HG02840 (cell line): ENCODE measurements at regions not wholly inside any gene's neighbourhood (a gene's known extent, or its start where the extent isn't known, plus 50 kb on each side); places are given as distances from the start of the nearest gene placed in this dataset.

ENCODE experiments used
- ATAC-seq: cut with Tn5 transposase; IDR thresholded peaks from one replicate; pipeline ENCODE4 v1.9.1; 2021; ENCODE audit warnings: mild to moderate bottlenecking, moderate library complexity, moderate number of reproducible peaks; ENCODE audit not compliant: unreplicated experiment, low FRiP score

DNA sequence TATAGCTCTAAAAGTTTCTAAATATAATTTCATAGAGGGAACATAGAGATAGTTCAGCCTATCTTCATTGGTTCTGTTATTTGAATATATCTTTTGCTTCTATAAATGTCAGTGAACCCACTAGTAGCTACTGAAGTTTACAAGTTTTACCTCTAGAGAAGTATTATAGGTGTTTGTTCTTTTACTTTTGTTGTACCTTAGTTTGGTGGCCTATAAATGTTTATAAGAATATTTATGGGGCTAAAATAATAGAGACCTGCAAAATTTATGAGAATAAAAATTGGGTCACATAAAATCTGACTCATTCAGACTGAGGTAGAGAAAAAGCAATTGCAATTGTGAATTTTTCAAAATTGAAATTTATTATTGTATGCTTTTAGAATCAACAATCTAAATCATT is 162.6 kb downstream of the SERPINI1 start:
- ATAC-seq, result no peak

DNA sequence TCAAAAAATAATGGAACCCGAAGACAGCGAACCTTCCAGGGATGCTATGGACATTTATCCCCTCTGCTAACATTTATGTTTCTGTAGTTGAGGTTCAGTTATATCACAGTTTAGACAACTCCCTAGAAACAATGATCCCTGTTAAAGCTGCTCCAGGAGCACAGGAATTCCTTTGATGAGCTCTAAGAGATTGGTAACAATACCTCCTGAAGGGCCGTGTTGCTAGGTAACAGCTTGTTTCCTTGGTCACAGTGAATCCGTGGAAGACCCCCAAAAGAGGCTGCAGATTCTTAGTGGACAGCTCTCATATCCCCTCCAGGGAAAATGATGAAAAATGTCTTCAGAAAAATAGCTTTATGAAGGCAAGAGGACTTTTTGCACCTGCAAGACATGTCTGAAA is 160.2 kb downstream of the SERPINI1 start:
- no peak for ATAC-seq

DNA sequence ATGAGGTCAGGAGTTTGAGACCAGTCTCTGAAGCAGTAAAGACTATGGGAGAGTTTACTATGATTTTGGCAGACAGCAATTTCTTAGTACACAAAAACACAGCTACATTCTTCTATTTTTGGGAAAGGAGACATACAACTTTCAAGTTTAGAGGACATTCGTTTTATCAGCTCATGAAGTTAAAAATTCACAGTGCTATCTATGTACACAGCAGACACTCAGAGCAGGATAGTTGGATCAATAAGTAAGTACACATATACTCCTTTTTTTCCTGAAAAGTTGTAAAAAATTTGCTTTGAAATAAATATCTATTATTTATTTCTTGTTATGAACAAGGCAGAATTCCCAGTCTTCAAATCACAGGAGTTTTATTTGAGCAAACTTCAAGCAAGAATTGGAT is 159.7 kb downstream of the SERPINI1 start:
- ATAC-seq, result no peak

DNA sequence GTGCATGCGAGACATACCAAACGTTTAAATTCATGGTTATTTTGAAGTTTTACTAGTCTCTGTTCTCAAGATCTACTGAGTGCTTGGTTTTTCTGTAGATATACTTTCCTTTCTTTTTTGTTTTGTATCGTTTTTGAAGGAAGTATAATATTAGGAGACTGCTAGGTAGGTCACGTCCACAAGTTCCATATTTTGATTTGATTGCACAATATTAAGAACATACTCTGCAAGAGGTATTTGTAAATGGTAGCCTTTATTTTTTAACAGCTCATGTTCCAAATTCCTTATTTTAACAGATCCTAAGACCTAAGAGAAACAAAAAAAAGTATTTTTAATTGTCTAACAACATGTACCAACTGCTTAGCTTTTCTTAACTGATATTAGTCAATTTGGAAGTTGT is 156.7 kb downstream of the SERPINI1 start:
- ATAC-seq, result no peak

DNA sequence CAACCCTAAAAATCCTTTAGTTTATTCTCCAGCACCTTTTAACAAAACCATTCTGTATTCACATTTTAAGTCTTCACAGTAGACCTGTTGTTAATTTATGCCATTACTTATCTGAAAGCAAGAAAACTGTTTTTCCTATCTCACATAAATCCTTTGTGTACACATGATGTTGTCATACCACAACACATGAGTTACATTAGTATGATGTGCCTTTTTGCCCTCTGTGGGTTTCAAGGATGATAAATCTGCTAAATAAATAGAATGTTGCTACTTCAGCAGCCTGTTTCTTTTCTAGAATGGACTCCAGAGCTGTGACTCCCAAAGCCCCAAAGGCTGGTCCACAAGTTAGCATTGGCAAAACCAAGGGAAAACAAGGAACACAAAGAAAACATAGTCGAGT is 151.6 kb downstream of the SERPINI1 start:
- ATAC-seq, result no peak

DNA sequence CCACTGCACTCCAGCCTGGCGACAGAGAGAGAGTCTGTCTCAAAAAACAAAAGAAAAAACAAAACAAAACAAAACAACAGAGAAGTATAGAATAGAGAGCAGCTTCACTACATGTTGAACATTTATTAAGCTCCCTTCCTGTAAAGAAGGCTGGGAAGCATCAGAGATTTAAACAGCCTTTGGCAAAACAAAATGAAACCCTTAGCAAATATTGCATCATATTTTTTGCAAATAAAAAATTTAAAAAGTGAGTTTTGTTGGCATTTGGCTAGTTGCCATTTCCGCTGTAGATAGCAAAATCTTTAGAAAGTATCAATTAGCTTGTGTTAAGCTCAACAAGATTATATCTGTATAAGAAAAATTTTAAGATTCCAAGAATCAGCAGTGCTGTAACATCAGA is 151.2 kb downstream of the SERPINI1 start:
- ATAC-seq, result no peak

DNA sequence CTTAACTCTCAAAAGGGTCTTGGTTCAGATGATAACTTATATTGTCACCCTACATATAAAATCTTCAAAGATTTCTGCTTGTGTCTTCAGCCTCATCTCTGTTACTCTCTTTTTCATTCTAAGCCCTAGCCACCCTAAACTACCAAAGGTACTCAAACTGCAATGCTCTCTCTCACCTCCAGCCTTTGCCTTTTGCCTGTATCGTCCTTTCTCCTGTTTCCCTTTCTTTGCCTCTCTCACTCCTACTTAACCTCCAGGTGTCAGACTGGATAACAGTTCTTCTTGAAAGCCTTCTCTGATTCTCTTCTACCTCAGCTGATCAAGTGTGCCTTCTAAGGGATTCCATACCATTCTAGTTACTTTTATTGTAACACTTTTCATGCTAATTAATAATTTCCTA is 149.8 kb downstream of the SERPINI1 start:
- no peak for ATAC-seq

DNA sequence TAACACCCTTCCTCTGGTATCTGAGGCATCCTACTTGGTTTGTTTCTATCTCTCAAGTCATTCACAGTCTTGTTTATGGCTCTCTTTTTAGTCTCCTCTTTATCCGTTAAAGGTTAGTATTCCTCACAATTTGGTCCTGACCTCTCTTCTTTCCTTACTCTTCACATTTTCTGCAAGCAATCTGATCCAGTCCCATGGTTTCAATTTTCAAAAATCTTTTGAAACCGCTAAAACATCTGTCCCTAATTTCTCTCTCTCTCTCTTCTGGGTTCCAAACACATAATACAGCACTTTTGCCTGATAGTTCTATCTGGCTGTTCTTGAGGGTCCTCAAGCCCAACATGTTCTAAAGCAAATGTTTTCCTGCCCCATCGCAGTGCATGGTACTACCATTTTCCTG is 149.0 kb downstream of the SERPINI1 start:
- ATAC-seq, result no peak

DNA sequence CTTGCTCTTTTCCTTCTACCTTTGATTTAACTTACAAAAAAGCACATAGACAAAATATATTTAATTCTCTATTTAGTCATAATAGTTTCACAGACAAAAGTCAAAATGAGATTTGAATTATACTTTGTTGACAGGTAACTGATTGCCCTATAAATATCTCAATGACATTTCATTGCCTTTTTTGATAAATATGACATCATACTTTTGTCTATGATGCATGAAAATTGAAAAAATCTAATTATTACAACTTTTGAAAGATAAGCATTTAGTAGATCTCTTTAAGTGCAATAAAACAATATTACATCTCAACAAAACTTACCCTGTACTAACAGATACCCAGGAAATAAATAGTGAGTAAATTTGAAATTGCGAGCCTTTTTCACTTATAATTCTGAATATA is 147.9 kb downstream of the SERPINI1 start:
- ATAC-seq, result no peak

DNA sequence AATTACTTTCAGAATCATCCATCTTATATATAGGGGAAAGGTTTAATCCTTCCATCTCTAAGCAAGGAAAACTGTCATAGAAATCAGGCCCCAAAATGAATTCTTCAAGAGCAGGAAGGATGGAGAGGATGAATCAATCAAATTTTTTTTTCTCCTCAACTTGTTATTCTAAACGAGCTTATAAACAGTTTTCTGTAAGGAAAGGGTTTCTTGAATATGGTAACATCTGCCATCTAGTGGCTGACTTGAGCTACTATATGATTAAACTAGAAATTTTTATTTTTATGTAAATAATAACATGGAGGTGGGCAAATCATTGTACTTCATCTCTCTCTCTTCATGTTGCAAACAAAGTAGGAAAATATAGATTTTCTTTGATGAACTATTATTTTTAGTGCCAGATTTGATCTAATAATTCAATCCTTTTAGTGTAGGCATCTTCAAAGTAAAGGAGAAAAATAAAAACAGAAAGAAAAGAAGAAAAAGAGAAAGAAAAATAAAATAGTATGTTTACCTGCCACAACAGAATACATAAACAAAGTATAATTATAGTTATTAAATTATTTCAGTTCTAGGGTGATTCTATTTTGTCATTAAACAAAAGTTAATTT is 146.6 kb downstream of the SERPINI1 start:
- ATAC-seq, result peak; percentile 76

DNA sequence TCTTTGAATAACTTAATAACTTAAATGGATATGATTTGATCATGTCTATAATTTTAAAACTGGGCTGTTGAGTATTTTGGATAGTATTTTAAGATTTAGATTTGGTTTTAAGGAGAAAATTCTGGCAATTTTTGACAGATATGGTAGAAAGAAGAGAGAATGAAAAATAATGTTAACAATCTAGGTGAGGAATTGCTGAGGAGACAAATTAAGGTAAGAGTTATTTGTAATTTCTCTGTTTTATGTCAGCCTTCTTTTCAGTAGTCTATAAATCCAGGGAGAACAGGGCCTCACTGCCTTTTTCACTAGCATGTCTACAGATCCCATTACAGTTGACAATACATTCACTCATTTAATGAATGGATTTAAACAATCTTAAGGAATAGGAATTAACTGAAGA is 144.7 kb downstream of the SERPINI1 start:
- no peak for ATAC-seq

DNA sequence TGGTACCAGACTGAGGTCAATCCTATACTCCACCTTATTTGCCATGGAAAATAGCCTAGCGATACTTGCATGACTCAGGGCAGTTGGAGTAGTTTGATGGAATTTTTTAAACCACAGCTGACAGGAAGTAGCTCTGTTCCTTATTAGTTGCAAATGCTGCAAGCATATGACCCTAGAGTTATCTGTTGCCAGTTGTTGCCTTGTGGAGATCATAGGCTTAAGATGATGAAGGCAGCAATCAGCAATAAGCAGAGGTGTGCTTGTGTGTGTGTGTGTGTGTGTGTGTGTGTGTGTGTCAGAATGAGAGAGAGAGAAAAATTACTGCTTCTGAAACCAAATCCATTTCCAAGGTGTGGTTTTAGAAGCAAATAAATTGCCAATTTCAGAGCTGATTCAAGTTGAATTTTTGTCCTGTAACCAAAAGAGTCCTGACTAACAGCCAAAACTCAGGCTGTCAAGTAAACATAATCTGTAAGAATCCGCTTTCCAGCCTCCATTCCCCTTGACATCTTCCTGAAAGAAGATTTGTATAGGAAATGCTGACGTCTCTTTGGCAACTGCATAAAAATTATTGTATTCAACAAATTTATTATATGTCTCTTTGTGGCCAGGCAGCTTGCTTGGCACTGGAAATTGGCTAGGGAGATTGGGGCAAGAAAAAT is 141.2 kb downstream of the SERPINI1 start:
- ATAC-seq, result no peak
